ENCODE measurements at regions not wholly inside any gene's neighbourhood (a gene's known extent, or its start where the extent isn't known, plus 50 kb on each side); places are given as distances from the start of the nearest gene placed in this dataset.

- DNase-seq (ENCODE audit: low read depth) = no peak
Measured at GRCh38 chr12:76259106-76259505, 89.1 kb downstream of the BBS10 start.

- DNase-seq (ENCODE audit: low read depth) = peak; percentile 76
Measured at GRCh38 chr12:76256904-76257303, 91.3 kb downstream of the BBS10 start.

- no peak for DNase-seq (ENCODE audit: low read depth)
Measured at GRCh38 chr12:76256321-76256720, 91.9 kb downstream of the BBS10 start.

DNA sequence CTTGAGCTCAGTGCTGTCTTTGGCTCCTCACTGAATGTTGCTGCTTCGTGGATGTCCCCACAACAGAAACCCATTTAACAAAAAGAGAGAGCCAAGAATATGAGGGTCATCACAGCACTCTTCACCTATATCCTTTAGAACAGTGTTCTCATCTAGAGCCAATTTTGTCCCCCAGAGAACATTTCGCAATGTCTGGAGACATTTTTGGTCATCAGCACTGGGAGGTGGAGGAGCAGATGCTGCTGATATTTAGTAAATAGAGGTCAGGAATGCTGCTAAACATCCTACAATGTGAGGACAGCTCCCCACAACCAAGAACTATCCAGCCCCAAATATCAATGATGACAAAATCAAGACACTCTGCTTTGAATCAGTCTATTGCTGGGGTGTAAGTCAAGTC is 92.5 kb downstream of the BBS10 start:
- DNase-seq (ENCODE audit: low read depth) = no peak

DNA sequence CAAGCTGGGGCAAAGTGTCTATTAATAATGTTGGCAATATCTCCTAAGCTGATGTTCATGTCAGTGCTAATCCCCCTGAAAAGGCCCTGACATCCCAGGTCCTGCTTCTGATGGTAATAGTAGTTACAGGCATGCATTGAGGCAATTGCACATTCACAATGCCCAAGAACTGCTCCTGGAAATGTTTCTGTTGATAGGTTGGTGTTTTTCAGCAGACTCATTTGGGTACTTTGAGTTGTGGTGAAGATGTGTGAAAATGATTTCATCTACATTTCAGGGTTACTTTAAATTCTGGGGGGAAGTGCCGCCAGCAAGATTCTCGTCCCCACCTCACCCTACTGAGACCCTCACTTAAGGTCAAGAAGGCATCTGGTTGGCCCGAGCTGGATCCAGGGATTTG is 92.9 kb downstream of the BBS10 start:
- DNase-seq (ENCODE audit: low read depth) = no peak

DNA sequence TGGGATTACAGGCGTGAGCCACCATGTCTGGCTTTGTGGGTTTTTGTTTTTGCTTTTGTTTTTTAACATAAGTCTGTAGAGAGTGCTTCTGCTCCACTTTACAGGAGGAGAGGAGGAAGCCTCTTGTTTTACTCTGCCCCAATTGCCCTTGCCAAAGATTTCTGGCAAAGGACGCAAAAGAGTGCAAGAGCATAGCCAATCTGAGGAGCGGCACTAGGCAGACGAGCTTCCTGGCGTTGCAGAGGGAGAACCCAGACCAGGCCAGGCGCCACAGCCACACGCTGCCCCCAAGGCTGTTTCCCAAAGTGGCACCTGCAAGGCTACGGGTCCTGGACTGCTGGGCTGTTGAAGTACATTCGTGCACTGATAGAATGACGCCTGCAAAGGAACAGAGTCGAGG is 96.2 kb downstream of the BBS10 start:
- DNase-seq (ENCODE audit: low read depth) = no peak

GRCh38 chr12:76250256-76250655 is 98.0 kb downstream of the BBS10 start:
- DNase-seq (ENCODE audit: low read depth) = no peak

DNA sequence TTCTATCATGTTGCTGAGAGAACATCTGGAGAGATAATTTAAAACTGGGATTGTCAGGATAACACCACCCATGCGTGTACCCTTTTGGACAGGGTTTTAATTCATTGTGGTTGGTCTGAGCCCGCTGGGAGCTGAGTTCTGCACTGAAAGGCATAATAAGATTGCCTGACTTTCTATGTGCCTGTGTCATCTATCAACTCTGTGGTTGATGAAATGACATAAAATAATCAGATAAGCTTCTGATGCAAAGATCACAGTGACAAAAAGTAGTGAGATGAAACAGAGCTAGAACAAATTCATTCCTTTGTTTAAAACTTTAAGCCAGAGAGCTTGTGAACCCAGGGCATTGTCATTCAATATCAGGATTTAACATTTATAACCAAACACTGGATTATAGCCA is 98.7 kb downstream of the BBS10 start:
- DNase-seq (ENCODE audit: low read depth) = no peak

DNA sequence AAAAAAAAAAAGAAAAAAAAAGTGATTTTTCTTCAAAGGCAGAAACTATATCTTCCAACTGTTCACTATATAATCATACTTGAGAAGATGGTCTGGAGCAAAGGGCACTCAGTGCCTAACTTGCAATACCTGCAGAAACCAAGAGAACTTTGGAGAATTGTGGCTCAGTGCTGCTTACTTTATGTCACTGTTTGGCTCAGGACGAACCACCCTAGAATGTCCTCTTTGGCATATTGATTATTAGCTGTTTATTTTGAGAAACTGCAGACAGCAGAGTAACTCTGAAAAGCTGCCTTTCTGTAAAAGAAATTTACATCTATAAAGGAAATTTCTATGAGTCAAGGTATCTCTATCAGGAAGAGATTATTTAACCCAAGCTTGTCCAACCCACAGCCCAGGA is 100.2 kb downstream of the BBS10 start:
- no peak for DNase-seq (ENCODE audit: low read depth)

DNA sequence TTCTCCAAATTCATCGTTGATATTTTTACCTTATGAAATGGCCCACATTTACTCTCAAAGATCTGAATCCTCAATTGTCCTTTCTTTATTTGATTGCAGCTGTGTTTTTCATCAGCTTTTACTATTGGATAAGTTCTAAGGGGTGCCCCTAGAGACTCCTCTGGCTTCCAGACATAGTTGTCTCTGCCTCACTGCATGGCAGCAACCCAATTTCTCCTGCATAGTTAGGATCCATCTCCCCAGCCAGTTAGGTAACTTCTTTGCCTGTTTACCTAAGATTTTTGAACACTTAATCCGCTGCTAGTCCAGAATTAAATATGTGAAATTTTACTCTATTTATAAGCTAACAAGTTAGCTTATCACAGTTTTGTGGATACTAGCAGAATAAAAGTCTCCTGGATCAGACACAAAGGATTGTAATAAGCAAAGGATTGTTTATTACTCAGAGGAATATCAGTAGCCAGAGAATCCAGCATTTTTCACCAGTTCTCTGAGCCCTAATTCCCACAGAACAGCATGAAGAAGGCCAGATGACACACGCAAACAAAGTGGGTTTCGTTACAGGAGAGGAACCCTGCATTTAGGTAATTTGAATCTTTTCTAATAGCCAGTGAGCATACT is 101.1 kb downstream of the BBS10 start:
- peak; percentile 62 for DNase-seq (ENCODE audit: low read depth)

- DNase-seq (ENCODE audit: low read depth) = no peak
Measured at GRCh38 chr12:76246611-76247010, 101.6 kb downstream of the BBS10 start.

DNA sequence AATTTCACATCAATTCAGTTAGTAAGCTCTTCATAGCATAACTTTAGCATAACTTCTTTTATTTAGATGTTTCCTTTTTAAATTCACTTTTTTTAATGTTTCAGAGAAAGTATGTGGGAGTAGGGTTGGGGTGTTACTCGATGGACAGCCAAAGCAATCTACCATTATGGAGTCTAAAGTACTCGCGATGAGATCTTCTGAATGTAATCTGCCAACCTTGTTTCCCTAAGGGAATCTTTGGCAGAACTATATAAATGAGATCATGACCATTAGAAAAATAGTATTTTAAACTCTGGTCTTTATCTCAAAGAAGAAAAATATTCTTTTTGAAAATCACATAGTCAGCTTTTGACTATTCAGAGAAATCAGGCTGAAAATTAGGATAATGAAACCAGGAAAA is 103.9 kb downstream of the BBS10 start:
- DNase-seq (ENCODE audit: low read depth) = no peak

- DNase-seq (ENCODE audit: low read depth) = no peak
Measured at GRCh38 chr12:76242813-76243550, 105.2 kb downstream of the BBS10 start.

- DNase-seq (ENCODE audit: low read depth) = no peak
Measured at GRCh38 chr12:76241371-76241770, 106.8 kb downstream of the BBS10 start.

GRCh38 chr12:76240281-76240680 is 107.9 kb downstream of the BBS10 start:
- peak; percentile 57 for DNase-seq (ENCODE audit: low read depth)

DNA sequence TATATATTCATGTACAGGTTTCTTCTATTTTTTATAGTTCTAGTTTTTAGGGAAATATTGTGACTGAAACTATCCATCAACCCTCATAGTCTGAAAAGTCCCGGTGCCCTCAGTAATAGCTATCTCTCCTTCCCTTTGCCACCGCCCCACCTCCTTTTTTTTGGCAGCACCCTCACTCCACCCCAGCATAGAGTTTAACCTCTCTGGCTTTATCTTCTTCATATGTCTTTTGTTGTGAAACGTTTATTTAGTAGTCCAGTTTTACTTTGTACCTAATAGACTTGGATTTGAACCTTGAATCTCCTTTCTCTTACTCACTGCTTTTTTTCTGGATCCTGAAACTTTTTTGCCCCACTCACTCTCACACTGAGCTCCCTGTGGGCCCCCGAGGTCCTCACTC is 109.5 kb downstream of the BBS10 start:
- DNase-seq (ENCODE audit: low read depth) = no peak

DNA sequence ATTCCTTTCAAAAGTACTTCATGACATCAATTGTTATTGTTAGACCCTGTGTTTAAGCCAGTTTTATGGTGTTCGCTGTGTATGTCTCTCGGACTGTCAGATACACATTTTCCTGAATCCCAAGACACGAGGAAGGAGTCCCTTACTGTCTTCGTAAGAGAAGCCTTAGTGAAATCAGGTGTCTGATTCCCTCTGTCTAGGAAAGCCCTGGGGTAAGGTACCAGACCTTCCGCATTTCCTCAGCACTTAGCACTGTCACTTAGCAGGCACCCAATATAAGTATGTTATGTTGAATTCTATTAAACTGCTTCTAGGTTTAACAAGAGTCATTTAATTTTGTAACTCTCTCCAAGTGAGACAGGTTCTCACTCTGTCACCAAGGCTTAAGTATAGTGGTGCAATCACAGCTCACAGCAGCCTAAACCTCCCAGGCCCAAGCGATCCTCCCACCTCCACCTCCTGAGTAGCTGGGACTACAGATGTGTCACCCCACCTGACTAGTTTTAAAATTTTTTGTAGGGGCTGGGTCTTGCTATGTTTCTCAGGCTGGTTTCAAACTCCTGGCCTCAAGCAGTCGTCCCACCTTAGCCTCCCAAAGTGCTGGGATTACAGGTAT is 111.0 kb downstream of the BBS10 start:
- DNase-seq (ENCODE audit: low read depth) = no peak

- DNase-seq (ENCODE audit: low read depth) = no peak
Measured at GRCh38 chr12:76236640-76237039, 111.6 kb downstream of the BBS10 start.

- no peak for DNase-seq (ENCODE audit: low read depth)
Measured at GRCh38 chr12:76234741-76235140, 113.5 kb downstream of the BBS10 start.

- DNase-seq (ENCODE audit: low read depth) = no peak
Measured at GRCh38 chr12:76232013-76232412, 116.2 kb downstream of the BBS10 start.

GRCh38 chr12:76226956-76227355 is 121.3 kb downstream of the BBS10 start:
- DNase-seq (ENCODE audit: low read depth) = no peak

GRCh38 chr12:76226397-76226796 is 121.8 kb downstream of the BBS10 start:
- no peak for DNase-seq (ENCODE audit: low read depth)

- DNase-seq (ENCODE audit: low read depth) = no peak
Measured at GRCh38 chr12:76223869-76224268, 124.3 kb downstream of the BBS10 start.

Data from myocyte (in vitro differentiated cells).